Tibial nerve (tissue), 4 donors: ENCODE measurements at regions not wholly inside any gene's neighbourhood (a gene's known extent, or its start where the extent isn't known, plus 50 kb on each side); places are given as distances from the start of the nearest gene placed in this dataset.
"Not testable (repeated sequence)": the region's sequence is repeated elsewhere in the genome, so short reads cannot be mapped to it uniquely, and the experiment has no call there.

ENCODE experiments used
- DNase-seq, 2 donors: peaks; one replicate each; pipeline ENCODE4 v3.0.0-alpha.2; 2019; ENCODE audit warnings: low spot score in 2 of 2
- H3K27ac ChIP-seq, 4 donors: fragments of 200-600 bp; sonication (generic) in 3 of 4; one replicate each; pipeline ENCODE4 v1.5.1; 2017 to 2019; ENCODE audit warnings: mild to moderate bottlenecking in 1 of 4
- H3K27me3 ChIP-seq, 2 donors: fragments of 200-600 bp; sonication (generic) in 1 of 2; one replicate each; pipeline versions ENCODE4 v1.5.1 to v1.6.0; 2017 to 2019
- H3K36me3 ChIP-seq, 3 donors: fragments of 200-600 bp; sonication (generic); one replicate each; pipeline ENCODE4 v1.5.1; 2018 to 2019
- H3K4me1 ChIP-seq, 4 donors: fragments of 200-600 bp; sonication (generic) in 3 of 4; one replicate each; pipeline ENCODE4 v1.5.1; 2017 to 2019
- H3K4me3 ChIP-seq, 4 donors: fragments of 200-600 bp; sonication (generic) in 3 of 4; one replicate each; pipeline ENCODE4 v1.5.1; 2017 to 2019; ENCODE audit warnings: mild to moderate bottlenecking in 1 of 4, moderate library complexity in 1 of 4
- H3K9me3 ChIP-seq, 4 donors: fragments of 200-600 bp; sonication (generic) in 3 of 4; one replicate each; pipeline ENCODE4 v1.5.1; 2017 to 2019
- CTCF ChIP-seq, 5 experiments: fragments of 200-600 bp in 3 of 5; fragments of 450-650 bp in 2 of 5; sonication (generic) in 3 of 5; IDR thresholded peaks; one replicate each; pipeline ENCODE4 v1.5.1; 2016 to 2019; ENCODE audit warnings: antibody characterized with exemption in 5 of 5, mild to moderate bottlenecking in 3 of 5, moderate library complexity in 2 of 5
- EP300 ChIP-seq, 2 donors: sonication (generic); formaldehyde crosslinking; IDR thresholded peaks; one replicate each; pipeline ENCODE4 v1.6.1; 2017; ENCODE audit warnings: antibody characterized with exemption in 2 of 2, mild to moderate bottlenecking in 1 of 2
- POLR2A ChIP-seq, 2 donors: fragments of 450-650 bp; IDR thresholded peaks; one replicate each; pipeline ENCODE4 v1.6.1; 2017; ENCODE audit warnings: antibody characterized with exemption in 2 of 2, mild to moderate bottlenecking in 2 of 2, moderate library complexity in 2 of 2
- WGBS, 2 donors: methylation state at CpG; one replicate each; pipeline ENCODE4 v1.1.5; 2018; 5-methylcytosine and 5-hydroxymethylcytosine counted together

- not testable (repeated sequence) for H3K9me3 ChIP-seq, H3K4me1 ChIP-seq, H3K27me3 ChIP-seq, H3K36me3 ChIP-seq, H3K27ac ChIP-seq, H3K4me3 ChIP-seq, DNase-seq
- WGBS, 2 donors, result 0 to 54% methylated on average over 1 of the region's 2 CpGs
Observed at GRCh38 chrX:84858771-84859170, 144.9 kb upstream of the APOOL start.

- no peak for DNase-seq
- Histone ChIP-seq H3K4me1 (no peaks in the 10 kb centered on the region), H3K9me3 (no peaks in the 10 kb centered on the region), H3K36me3 (no peaks in the 10 kb centered on the region), H3K27ac (no peak overlapping the region), H3K4me3 (no peak overlapping the region), H3K27me3 (peaks cover 0 to 6% of the 10 kb centered on the region in 2 donors)
- TF ChIP-seq EP300 (IDR thresholded peaks at IDR 0.05) (no peak), CTCF (IDR thresholded peaks at IDR 0.05) (no peak), POLR2A (IDR thresholded peaks at IDR 0.05) (no peak)
Observed at GRCh38 chrX:84865113-84865512, 138.6 kb upstream of the APOOL start.

- H3K4me1 ChIP-seq, H3K27ac ChIP-seq: not testable (repeated sequence)
- 80 to 92% methylated on average over 1 of the region's 1 CpG for WGBS, 2 donors
Observed at GRCh38 chrX:84870281-84870680, 133.4 kb upstream of the APOOL start.

GRCh38 chrX:84872160-84872771 is 131.4 kb upstream of the APOOL start:
- 64 to 65% methylated on average over 5 of the region's 5 CpGs for WGBS, 2 donors

More at GRCh38 chrX:84870281-84870680, 133.4 kb upstream of the APOOL start:
- H3K36me3 ChIP-seq, H3K27me3 ChIP-seq, H3K9me3 ChIP-seq, H3K4me3 ChIP-seq, DNase-seq: not testable (repeated sequence)

GRCh38 chrX:84873176-84873575 is 130.5 kb upstream of the APOOL start:
- no peak overlapping the region for H3K4me3 ChIP-seq
- no peaks in the 10 kb centered on the region for H3K27me3 ChIP-seq
- peak overlapping the region in 1 of 4 donors; percentile 10 for H3K27ac ChIP-seq
- H3K9me3 ChIP-seq, result no peaks in the 10 kb centered on the region
- DNase-seq, result no peak
- no peaks in the 10 kb centered on the region for H3K4me1 ChIP-seq
- H3K36me3 ChIP-seq, result no peaks in the 10 kb centered on the region
- no peak for TF ChIP-seq EP300 (IDR thresholded peaks at IDR 0.05)
- no peak for TF ChIP-seq POLR2A (IDR thresholded peaks at IDR 0.05)
- TF ChIP-seq CTCF (IDR thresholded peaks at IDR 0.05), result no peak
- 76 to 79% methylated on average over 3 of the region's 3 CpGs for WGBS, 2 donors

More at GRCh38 chrX:84872160-84872771, 131.4 kb upstream of the APOOL start:
- DNase-seq, H3K9me3 ChIP-seq, H3K36me3 ChIP-seq, H3K27ac ChIP-seq, H3K27me3 ChIP-seq, H3K4me3 ChIP-seq, H3K4me1 ChIP-seq: not testable (repeated sequence)

- H3K4me3 ChIP-seq, result no peak overlapping the region
Observed at GRCh38 chrX:84876876-84877275, 126.8 kb upstream of the APOOL start.

More at GRCh38 chrX:84876876-84877275, 126.8 kb upstream of the APOOL start:
- Histone ChIP-seq H3K9me3 (no peaks in the 10 kb centered on the region), H3K27ac (no peak overlapping the region), H3K27me3 (no peaks in the 10 kb centered on the region), H3K36me3 (no peaks in the 10 kb centered on the region), H3K4me1 (no peaks in the 10 kb centered on the region)
- no peak for DNase-seq
- no peak for TF ChIP-seq POLR2A (IDR thresholded peaks at IDR 0.05)
- no peak for TF ChIP-seq EP300 (IDR thresholded peaks at IDR 0.05)
- TF ChIP-seq CTCF (IDR thresholded peaks at IDR 0.05), result no peak
